Tibial nerve (tissue), 3 donors: ENCODE measurements at regions not wholly inside any gene's neighbourhood (a gene's known extent, or its start where the extent isn't known, plus 50 kb on each side); places are given as distances from the start of the nearest gene placed in this dataset.

Experiments
- CTCF ChIP-seq, 5 experiments: fragments of 200-600 bp in 3 of 5; fragments of 450-650 bp in 2 of 5; sonication (generic) in 3 of 5; IDR thresholded peaks; one replicate each; pipeline ENCODE4 v1.5.1; 2016 to 2019; ENCODE audit warnings: antibody characterized with exemption in 5 of 5, mild to moderate bottlenecking in 3 of 5, moderate library complexity in 2 of 5
- POLR2A ChIP-seq, 2 donors: fragments of 450-650 bp; IDR thresholded peaks; one replicate each; pipeline ENCODE4 v1.6.1; 2017; ENCODE audit warnings: antibody characterized with exemption in 2 of 2, mild to moderate bottlenecking in 2 of 2, moderate library complexity in 2 of 2

- TF ChIP-seq CTCF (IDR thresholded peaks at IDR 0.05) (no peak), POLR2A (IDR thresholded peaks at IDR 0.05) (no peak)
Measured at GRCh38 chr21:15617964-15618363, 111.8 kb upstream of the USP25 start.
